Mesothelial cell of epicardium (in vitro differentiated cells): ENCODE measurements at regions not wholly inside any gene's neighbourhood (a gene's known extent, or its start where the extent isn't known, plus 50 kb on each side); places are given as distances from the start of the nearest gene placed in this dataset.

Experiments used
- DNase-seq, 2 experiments: peaks; one replicate each; pipeline ENCODE4 v3.0.0; 2021; ENCODE audit warnings: low spot score in 2 of 2; ENCODE audit not compliant: unreplicated experiment in 2 of 2
- H3K27ac Mint-ChIP-seq: 2 replicates; pipeline ENCODE4 v1.8.0; 2021; ENCODE audit warnings: mixed read lengths
- H3K27me3 Mint-ChIP-seq: 2 replicates; pipeline ENCODE4 v1.8.0; 2021; ENCODE audit warnings: low read depth, mixed read lengths
- H3K36me3 Mint-ChIP-seq: 2 replicates; pipeline ENCODE4 v1.8.0; 2021; ENCODE audit warnings: mixed read lengths
- H3K4me1 Mint-ChIP-seq: 2 replicates; pipeline ENCODE4 v1.8.0; 2021; ENCODE audit warnings: mixed read lengths
- H3K4me3 Mint-ChIP-seq: 2 replicates; pipeline ENCODE4 v1.8.0; 2021; ENCODE audit warnings: mild to moderate bottlenecking, moderate library complexity, mixed read lengths
- H3K9me3 Mint-ChIP-seq: 2 replicates; pipeline ENCODE4 v1.8.0; 2021; ENCODE audit warnings: mixed read lengths
- TF ChIP-seq, protein P1 (sequence below): fragments of 200-600 bp; sonication (generic); IDR thresholded peaks from one replicate; pipeline ENCODE4 v1.5.0; 2021; ENCODE audit warnings: antibody characterized with exemption; ENCODE audit not compliant: unreplicated experiment

GRCh38 chr4:84412062-84412461 lies 87.0 kb downstream of the NKX6-1 start:
- H3K27me3 Mint-ChIP-seq: peaks cover 66% of the 10 kb centered on the region
- H3K36me3 Mint-ChIP-seq: no peaks in the 10 kb centered on the region
- no peak overlapping the region for H3K27ac Mint-ChIP-seq
- TF ChIP-seq, protein P1, sequence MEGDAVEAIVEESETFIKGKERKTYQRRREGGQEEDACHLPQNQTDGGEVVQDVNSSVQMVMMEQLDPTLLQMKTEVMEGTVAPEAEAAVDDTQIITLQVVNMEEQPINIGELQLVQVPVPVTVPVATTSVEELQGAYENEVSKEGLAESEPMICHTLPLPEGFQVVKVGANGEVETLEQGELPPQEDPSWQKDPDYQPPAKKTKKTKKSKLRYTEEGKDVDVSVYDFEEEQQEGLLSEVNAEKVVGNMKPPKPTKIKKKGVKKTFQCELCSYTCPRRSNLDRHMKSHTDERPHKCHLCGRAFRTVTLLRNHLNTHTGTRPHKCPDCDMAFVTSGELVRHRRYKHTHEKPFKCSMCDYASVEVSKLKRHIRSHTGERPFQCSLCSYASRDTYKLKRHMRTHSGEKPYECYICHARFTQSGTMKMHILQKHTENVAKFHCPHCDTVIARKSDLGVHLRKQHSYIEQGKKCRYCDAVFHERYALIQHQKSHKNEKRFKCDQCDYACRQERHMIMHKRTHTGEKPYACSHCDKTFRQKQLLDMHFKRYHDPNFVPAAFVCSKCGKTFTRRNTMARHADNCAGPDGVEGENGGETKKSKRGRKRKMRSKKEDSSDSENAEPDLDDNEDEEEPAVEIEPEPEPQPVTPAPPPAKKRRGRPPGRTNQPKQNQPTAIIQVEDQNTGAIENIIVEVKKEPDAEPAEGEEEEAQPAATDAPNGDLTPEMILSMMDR: no peak
- H3K9me3 Mint-ChIP-seq: no peaks in the 10 kb centered on the region
- H3K4me1 Mint-ChIP-seq: no peaks in the 10 kb centered on the region
- H3K4me3 Mint-ChIP-seq: no peak overlapping the region
- DNase-seq: no peak

- Mint-ChIP-seq H3K4me1 (no peaks in the 10 kb centered on the region), H3K27me3 (peaks cover 46% of the 10 kb centered on the region), H3K9me3 (no peaks in the 10 kb centered on the region), H3K4me3 (no peak overlapping the region), H3K27ac (no peak overlapping the region), H3K36me3 (no peaks in the 10 kb centered on the region)
- TF ChIP-seq, protein P1: no peak
- DNase-seq: no peak
Measured at GRCh38 chr4:84407554-84408407, 91.3 kb downstream of the NKX6-1 start.

DNA sequence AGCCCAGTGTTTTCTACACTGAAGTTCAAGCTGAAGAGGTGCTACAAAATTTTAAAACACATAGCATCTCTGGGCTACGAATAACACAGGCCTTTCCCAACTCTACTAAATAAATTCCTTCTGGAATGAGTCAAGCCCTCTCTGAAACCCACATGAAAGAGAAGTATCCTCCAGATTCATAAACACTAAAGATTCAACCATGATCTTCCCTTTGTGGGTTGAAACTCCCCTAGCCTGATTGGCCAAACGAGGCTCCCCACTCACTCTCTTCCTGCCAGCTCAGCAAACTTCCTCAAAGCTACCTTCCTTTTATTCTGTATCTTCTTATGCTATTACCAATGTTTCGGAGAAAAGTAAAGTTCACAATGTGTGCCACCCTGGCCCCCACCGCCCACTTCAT lies 95.4 kb downstream of the NKX6-1 start:
- Mint-ChIP-seq H3K27ac (no peak overlapping the region), H3K4me1 (no peaks in the 10 kb centered on the region)

GRCh38 chr4:84401701-84402306 lies 97.3 kb downstream of the NKX6-1 start:
- H3K27me3 Mint-ChIP-seq: peaks cover 45% of the 10 kb centered on the region
- H3K36me3 Mint-ChIP-seq: no peaks in the 10 kb centered on the region
- DNase-seq: no peak
- H3K9me3 Mint-ChIP-seq: no peaks in the 10 kb centered on the region
- H3K4me3 Mint-ChIP-seq: no peak overlapping the region
- TF ChIP-seq, protein P1: no peak
- H3K27ac Mint-ChIP-seq: no peak overlapping the region
- no peaks in the 10 kb centered on the region for H3K4me1 Mint-ChIP-seq

More for the DNA sequence above, 95.4 kb downstream of the NKX6-1 start:
- no peaks in the 10 kb centered on the region for H3K36me3 Mint-ChIP-seq
- no peak overlapping the region for H3K4me3 Mint-ChIP-seq
- TF ChIP-seq, protein P1: no peak
- no peak for DNase-seq
- peaks cover 34% of the 10 kb centered on the region for H3K27me3 Mint-ChIP-seq
- no peaks in the 10 kb centered on the region for H3K9me3 Mint-ChIP-seq

GRCh38 chr4:84394386-84394785 lies 104.7 kb downstream of the NKX6-1 start:
- Mint-ChIP-seq H3K9me3 (no peaks in the 10 kb centered on the region), H3K4me3 (no peak overlapping the region), H3K27me3 (peaks cover 64% of the 10 kb centered on the region), H3K27ac (no peak overlapping the region), H3K36me3 (no peaks in the 10 kb centered on the region), H3K4me1 (no peaks in the 10 kb centered on the region)
- TF ChIP-seq, protein P1: no peak
- DNase-seq: no peak
